NCI-H524 (cell line): ENCODE measurements at regions not wholly inside any gene's neighbourhood (a gene's known extent, or its start where the extent isn't known, plus 50 kb on each side); places are given as distances from the start of the nearest gene placed in this dataset.
A peak's percentile ranks its signal among the peaks of the same experiment; 100 is the strongest.

ENCODE experiments used
- DNase-seq, 2 experiments: peaks; one replicate each; lab custom pipeline; 2025; lab: John Stamatoyannopoulos, UW

DNA sequence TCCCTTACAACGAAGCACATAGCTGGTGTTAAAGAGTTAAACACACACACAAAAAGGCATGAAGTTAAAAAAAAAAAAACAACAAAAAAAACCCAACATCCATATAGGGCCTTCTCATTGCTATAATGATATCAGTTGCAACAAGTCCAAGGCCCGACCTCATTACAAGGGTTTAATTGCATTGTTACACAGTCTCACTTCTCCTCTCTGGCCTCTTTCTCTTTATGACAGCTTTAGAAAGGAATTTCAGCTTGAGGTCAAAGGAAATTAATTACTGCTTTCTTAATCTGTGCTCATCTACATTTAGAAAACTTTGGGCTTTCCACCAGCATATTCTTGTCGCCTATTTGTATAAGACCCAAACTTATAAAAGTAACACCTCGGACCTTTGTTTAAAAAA lies 342.1 kb downstream of the NR2F2 start:
- DNase-seq: no peak

DNA sequence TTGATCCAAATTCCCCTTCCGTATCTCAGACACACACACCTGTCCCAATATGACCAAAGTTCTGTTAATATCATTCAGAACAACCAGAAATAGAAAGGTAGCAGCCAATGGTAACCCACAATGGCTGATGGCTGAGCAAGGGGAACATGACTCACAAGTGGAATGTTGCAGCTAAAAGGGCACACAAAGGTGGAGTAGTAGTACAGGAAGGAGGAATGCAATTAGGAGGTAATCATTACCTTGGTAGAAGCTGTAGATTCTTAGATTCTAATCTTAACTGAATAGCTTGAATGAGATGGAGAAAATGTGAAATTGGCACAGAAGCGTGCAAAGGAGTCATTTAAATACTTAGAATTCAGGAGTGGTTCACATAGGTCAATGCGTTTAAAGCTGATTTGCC lies 347.9 kb downstream of the NR2F2 start:
- DNase-seq: no peak

DNA sequence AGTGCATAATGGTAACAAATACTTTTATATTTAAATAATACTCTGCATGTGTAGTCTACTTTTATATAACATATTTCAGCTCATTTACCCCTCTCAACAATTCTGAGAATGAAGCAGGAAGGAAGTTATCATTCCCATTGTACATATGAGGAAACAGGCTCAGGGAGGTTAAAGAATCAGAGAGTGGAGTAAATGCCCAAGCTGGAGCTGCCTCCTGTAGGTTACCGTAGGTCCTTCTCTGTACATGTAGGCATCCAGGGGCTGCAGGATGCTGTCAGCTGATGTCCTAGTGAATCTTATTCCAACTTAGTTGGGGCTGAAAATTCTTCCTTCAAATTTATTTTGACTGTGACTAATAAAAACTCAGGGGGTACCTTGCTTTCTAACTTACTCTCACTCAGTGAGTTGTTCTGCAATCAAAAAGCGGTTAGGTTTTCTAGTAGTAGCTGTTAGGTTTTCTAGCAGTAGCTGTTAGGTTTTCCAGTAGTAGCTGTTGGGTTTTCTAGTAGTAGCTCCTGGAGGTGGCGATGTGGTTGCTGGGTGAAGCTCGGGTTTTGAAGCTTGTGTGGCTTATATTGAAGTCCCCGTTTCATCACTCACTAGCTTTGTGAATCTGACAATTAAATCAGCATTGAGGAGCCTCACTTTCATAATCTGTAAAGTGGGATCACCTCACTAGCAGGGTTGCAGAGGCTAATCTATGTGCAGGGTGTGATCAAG lies 357.0 kb downstream of the NR2F2 start:
- DNase-seq: no peak

DNA sequence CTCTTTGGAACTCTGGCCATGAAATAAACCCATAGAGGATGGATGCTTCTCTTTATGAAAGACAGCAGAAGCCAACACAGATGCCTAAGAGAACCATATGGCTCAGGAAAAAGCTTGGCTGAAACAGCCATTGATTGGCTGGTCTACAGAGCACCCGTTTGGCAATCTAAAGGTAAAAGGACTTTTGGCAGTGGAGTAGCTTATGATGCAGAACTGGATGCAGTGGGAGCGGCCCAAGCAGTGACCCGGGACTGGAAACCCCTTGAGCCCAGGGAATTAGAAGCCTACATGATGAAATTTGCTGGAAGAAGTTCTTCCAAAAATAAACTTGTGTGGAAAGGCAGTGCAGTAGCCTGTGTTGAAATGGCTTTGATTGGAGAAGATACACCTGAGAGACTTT lies 360.2 kb downstream of the NR2F2 start:
- no peak for DNase-seq

DNA sequence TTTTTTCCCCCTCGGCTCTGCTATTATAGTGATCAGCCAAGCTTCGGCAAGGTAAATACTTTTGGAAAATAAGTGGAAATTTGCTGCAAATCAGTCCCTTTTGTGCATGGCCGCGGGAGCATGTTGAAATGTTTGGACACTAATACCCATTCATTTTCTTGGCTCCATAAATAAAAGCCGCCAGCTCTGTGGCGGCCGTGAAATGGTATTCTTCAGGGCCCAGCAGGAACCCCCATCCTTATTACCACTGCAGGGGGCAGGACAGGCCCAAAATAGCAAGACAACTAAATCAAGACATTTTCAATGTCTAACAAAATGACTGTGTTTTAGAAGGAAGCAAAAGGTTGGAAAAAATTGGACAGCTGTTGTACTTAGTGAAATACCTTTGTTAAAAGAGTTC lies 362.3 kb downstream of the NR2F2 start:
- no peak for DNase-seq

DNA sequence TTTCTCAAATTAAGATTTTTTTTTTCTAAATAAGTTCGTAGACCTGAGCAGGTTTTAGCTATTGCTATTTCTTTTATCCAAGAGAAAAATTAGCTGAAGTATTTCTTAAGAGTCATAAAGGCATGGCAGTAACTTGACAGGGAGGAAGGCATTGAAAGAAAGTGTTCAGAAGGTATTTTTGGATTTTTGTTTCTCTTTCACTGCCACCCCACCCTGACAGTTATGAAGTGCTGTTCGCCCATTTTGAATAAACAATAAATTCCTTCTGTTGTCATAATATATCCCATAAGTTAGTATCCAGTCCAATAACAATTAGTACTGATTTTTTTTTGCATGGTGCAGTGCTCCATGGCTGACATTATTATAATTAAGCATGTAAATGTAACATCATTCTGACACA lies 363.0 kb downstream of the NR2F2 start:
- DNase-seq: no peak

DNA sequence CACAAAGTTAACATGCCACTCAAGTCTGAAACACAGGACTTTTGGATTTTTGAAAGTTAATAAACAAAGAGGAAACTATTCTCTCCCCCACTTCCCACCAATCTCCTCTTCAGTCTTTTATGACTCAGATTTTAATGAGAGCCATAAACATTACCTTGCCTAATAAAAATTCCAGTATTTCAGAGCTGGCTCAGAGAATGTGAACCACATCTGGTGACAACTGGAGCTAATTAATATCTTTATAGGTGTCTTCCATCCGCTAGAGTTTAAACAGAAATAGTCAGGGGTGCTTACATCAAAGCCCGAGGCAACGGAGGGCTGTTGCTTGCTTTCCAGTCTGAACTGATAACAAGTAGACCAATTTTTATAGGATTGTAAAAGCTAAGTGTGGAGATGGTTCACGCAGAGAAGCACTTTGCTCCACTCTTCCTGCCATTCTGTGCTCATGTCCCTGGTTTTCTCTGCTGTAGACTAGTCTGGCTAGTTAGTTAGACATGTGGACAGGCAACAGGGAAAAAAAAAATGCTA lies 363.6 kb downstream of the NR2F2 start:
- DNase-seq: no peak

DNA sequence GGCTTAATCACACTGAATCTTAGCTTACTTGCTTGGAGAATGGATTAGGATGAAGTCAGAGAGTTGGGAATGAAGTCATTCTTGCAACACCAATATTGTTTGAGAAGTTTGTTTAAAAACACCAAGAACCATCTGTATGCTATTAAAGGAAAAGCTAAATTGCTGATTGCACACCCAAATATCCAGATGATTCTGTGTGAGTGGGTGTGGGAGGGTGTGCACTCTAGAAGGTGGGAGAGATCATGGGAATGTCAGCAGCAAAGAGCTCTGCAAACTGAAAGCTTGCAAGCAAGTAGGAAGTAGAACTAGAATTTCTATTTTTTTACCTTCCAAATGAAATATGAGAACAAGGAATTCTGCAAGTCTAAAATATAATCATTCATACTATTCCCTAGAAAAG lies 364.9 kb downstream of the NR2F2 start:
- no peak for DNase-seq

DNA sequence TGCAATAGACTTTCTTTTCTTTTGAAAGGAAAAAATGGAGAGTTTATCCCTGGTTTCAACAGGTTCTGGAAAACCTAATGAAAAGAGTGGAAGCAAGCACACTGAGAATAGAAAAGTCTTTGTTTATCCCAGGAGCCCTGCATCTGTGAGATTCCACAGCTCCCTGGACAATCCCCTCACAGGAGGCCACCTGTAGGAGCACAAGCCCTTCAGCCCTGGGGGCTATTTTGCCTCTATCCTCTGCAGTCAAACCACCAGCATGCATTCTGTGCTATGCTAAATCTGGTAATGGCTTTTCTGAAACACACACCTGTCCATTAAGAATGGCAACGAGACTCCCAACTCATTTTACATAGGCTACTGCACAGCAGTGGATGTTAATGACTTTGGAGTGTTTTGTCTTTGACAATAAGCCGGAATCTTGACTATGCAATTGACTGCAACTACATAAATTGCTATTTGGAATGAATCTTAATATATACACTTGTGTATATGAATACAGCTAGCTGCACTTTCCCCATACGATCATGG lies 369.4 kb downstream of the NR2F2 start:
- DNase-seq: peak in 1 of 2 experiments; percentile 4

DNA sequence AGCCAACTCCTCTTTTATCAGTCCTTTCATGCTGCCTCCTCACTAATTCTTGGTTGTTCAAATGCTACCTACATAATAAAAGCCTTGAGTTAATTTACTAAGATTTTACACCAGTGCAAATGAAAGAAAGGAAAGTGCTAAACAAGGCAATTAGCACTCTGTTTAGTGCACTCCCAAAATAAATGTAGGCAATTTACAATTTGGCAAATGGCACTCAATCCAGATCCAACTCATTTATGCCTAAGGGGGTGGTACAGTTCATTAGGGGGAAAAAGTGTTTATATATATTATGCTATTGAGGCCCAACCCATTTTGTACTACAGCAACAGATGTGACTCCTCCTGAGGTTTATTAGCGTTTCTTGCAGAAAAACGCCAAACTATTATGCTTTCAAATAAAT lies 370.1 kb downstream of the NR2F2 start:
- DNase-seq: no peak

DNA sequence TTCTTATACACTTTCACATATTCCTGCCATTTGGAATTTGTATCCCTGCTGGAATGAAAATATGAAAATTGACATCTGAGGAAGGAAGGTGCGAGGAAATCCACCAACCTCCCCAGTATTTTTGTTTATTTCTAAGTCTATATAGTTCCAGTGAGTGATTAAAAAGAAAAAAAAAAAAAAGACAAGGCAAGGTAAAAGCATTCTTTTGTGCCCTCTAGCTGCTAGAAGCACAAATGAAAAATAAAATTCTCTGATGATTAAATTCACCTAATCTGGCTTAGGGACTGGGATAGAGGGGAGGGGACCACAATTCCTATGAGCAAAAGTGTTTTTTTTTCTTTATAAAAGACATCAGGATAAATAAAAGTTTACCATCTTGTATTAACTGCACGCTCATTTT lies 370.9 kb downstream of the NR2F2 start:
- DNase-seq: no peak

DNA sequence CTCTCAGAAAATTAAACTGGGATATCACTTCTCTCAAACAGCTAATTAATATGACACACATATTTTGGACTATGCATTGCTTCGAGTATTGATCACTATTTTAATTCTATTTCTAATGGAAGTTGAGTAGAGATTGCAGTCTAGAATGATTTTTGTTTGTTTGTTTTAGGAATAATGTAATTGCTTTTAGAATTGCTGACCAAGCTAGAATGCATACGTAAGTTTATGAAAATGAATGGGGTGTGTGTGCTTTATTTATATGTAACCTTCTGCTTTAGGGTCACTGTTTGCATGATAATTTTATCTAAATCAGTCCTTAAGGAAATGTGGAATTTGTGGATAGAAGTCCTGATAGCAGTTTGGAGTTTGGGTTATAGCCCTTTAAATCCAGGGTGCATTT lies 371.4 kb downstream of the NR2F2 start:
- no peak for DNase-seq

DNA sequence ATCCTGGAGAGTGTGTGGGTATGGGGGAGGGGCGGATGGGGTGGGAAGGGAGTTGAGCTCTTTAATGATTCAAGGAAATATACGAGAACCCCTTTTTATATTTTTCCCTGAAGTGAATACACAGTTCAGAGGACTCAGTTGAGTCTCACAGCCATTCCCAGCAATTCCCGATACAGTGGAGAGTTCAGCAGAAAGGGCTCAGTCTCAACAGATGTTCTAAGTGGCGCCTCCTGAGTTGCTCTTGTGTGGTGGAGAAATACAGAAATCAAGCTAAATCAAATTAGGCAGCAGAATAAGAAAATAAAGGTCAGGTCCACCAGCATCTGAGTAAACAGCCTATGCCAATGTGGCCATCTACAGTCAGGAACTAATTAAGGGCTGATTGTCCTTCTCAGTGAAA lies 372.1 kb downstream of the NR2F2 start:
- no peak for DNase-seq

DNA sequence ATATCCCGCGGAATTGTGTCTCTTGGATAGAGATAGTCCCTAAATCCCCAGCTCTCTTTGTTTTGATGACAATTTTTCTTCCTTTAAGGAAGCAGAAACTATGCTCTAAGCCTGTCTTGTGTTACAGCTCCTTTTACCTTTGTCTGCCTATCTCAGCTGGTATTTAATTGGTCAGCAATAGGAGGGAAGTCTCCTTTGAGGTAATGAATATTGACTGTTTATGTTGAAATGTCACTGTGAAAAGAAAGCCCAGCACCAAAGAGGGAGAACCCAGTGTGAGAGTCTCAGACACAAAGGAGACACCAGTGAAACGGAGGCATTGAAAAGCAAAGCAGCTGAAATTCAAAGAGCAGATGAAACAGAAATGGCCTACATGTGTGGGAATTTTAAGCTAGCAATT lies 372.6 kb downstream of the NR2F2 start:
- no peak for DNase-seq

DNA sequence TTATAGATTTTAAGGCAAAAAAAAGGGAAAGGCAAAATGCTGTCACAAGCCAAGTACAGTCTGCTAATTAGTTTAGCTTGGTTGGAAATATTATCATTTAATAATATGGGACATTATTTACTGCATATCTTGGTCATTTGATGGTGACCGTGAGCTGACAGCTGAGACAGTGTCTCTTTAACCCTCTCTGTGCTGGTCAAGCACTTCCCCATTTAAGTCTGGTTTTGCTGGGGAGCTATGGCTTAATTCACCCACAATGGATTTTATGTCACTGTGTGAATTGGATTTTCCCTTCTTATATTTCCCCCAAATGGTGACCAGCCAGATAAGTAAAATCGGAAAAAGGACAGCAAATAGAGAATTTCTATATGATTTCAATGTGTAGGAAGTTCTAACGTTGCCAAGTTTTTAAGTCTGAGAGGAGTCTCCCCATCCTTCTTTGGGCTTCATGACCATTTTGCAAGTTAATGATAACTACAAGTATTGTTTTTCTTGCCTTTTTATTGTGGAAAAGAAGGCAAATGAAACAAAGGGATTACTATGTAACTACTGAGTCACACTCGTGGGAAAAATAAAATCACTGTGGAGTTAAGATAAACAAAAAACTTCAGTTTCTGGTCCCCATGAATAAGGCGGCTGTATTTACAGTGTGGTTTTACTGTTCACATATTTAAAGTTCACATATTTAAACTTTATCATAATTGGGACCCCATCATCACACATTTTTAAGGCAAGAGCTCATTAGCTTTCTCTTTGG lies 373.5 kb downstream of the NR2F2 start:
- DNase-seq: no peak

DNA sequence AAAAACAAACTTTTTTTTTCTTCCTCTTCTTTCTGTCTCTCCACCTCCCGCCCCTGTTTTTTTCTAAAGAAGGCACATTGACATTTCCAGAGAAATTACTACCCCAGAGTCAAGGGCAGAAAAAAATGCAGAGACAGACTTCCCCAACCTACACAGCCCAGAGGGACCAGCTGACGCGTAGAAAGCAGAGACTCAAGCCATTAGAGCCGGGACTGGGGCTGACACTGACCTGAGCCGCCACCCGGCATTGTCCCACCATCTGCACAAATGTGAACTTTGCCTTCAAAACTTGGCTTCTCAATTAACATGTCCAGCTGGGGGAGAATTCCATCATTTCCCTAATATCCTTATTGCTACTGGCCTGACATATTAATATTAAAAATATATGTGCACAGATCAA lies 385.6 kb downstream of the NR2F2 start:
- DNase-seq: no peak

DNA sequence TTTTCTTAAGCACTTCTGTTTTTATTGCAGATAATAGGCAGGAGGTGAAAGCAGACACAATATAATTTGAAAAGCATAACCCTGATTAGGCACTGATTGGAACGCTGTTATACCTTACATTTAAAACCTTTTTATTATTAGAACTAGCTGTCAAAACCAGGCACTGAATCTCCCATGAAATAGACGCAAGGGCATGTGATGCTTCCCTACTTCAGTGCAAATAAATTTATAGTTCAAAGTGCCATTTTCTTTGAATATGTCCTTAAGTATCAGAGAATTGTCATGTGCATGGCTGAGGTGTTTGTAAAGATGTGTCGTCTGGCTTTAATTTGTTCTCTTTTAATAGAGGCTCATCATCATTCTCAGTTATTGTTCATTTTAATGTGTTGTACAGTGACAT lies 386.0 kb downstream of the NR2F2 start:
- DNase-seq: no peak

DNA sequence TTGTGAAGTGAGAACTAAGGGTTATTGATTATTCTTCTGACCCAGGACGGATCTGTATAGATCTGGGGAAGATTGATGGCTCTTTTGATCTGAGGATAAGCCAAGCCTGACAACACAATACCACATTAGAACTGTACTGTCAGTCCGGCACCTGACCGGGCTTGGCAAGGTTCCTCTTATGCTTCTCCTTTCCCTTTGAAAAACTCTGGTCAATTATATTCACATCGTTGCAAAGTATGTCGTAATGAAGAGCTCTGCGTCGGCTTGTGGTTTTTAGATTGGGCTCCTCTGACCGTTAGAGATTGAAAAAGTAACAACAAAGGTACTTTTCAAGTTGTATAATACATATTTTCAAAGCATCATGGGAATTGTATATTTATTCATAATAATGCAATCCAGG lies 389.8 kb downstream of the NR2F2 start:
- DNase-seq: no peak

DNA sequence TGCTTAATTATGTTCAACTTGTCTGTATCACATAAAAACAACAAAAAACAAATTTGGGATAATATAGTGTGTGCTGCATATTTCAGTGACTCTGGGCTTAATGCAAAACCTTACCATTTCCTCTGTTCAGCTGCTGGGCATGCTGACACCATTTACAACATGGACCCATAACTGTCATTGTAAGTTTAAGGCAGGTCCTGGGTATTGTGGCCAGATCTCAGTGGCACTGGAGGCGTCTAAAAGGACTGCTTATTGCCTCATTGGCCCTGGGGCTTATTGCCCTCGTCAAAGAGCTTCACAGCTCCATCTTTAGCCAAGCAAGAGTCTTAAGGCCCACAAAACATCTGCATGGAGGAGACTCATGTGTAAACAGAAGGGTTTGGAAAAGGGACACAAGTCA lies 390.2 kb downstream of the NR2F2 start:
- no peak for DNase-seq

DNA sequence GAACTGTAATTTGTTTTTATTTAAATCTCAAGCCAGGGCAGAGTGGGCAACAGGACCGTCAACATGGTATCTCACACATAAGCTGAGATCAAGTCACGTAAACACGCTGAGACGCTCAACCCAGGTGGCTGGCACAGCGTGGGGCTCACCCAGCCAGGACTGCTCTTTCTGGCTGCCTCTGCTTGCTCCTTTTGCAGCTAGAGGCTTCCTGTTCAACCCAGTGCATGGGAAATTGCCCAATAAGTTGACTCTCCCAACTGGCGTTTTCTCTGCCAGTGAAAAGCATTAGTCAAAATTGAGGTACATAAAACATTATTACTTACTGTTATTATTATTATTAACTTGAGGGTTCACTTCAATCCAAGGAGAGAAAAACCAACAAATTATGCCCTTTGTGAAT lies 398.1 kb downstream of the NR2F2 start:
- no peak for DNase-seq

DNA sequence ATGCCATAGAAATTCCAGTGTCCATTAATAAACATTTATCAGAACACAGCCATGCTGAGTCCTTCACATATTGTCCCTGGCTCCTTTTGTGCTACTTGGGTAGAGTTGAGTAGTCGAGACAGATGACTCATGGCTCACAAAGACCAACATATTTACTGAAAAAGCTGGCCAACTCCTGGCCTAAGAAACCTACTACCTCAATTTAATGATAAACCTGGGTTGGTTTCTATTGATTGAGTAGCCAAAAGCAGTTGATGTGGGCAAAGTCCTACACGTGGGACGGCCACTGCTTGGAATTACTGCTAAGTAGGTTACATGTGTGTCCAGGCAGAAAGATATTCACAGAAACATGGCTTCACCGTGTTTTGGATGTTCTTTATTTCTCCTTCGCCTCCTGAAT lies 402.2 kb downstream of the NR2F2 start:
- DNase-seq: no peak

DNA sequence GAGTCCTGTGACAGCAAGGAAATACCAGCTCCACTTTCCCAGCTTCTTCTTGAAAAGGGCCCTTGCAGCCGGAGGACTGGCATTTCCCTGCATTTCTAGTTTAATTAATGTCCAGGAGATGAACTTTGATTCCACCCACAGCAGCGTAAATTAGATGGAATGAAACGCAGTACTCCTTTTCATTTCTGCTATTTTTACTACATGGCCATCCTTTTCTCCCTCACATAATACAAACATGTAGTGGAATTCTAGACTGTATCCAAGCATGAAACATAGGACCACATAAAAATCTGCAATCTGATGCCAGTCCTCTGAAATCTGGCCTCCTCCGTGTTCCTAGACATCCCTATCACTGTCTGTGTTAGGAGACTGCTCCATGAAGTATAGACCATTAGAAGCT lies 403.2 kb downstream of the NR2F2 start:
- no peak for DNase-seq

DNA sequence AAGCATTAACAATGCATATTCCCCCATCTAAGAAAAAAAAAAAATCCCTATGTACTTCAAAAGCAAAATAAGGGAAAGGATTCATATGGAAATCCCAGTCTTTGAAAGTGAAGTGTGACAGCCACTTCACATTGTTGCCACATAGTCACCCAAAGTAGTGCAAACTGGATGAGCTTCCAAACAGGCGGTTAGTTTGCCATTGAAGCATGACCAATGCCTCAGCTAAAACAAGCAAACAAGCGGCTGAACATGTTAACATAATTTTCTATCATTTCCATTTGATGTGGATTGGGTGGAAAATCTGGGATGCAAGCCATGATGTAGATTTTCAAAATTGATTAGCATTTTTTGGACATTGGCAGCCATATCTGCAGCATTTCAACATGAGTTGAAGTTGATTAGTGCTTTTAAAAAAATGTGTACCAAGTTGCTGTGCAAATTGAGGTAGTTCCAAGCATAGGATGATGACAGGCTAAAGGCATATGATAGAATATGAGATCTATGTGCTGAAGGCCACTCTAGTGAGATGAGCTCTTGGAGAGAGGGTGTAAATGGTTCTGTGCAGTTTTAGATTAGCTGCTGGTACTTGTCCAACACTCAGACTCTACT lies 405.2 kb downstream of the NR2F2 start:
- no peak for DNase-seq
